PC-3 (cell line): ENCODE measurements at regions not wholly inside any gene's neighbourhood (a gene's known extent, or its start where the extent isn't known, plus 50 kb on each side); places are given as distances from the start of the nearest gene placed in this dataset.

Experiments used
- ATAC-seq: fragments of 200-7000 bp; cut with Tn5 transposase; 2 replicates; pipeline ENCODE4 v1.9.1; 2020; ENCODE audit warnings: mild to moderate bottlenecking, moderate library complexity
- BruUV-seq: library from RNA; stranded (reverse); fragments of 400-500 nt; replicated peaks from 2 replicates; lab custom pipeline; 2021; lab: Mats Ljungman, UMichigan
- CTCF ChIA-PET: fragments of 300-600 bp; sonication (Branson Sonifier 250); formaldehyde crosslinking; loops from one replicate; lab custom pipeline; 2022; ENCODE audit warnings: antibody characterized with exemption; lab: Charles Lee
- POLR2A ChIA-PET: fragments of 300-600 bp; sonication (Branson Sonifier 250); formaldehyde crosslinking; loops from one replicate; lab custom pipeline; 2022; ENCODE audit warnings: antibody characterized with exemption; ENCODE audit not compliant: unreplicated experiment; lab: Charles Lee
- DNase-seq: peaks from one replicate; pipeline ENCODE4 v3.0.0-alpha.2; 2015
- H2AFZ ChIP-seq: fragments of 300-600 bp; sonication (generic); 2 replicates; pipeline ENCODE4 v1.6.0; 2016; ENCODE audit warnings: antibody characterized with exemption, low read length
- H3F3A ChIP-seq: fragments of 300-600 bp; sonication (generic); one replicate; pipeline ENCODE4 v1.6.0; 2017; ENCODE audit warnings: antibody characterized with exemption, low read length, control low read depth, mild to moderate bottlenecking; ENCODE audit not compliant: unreplicated experiment
- H3K27ac ChIP-seq: fragments of 300-600 bp; sonication (generic); 2 replicates; pipeline ENCODE4 v1.5.1; 2016; ENCODE audit warnings: mild to moderate bottlenecking, low read length
- H3K27me3 ChIP-seq: fragments of 300-600 bp; sonication (generic); 2 replicates; pipeline ENCODE4 v1.6.1; 2016; ENCODE audit warnings: low read length, mixed read lengths
- H3K36me3 ChIP-seq: fragments of 300-600 bp; sonication (generic); 2 replicates; pipeline ENCODE4 v1.6.1; 2016; ENCODE audit warnings: low read depth, mixed run types, low read length, mixed read lengths
- H3K4me1 ChIP-seq: fragments of 300-600 bp; sonication (generic); 2 replicates; pipeline ENCODE4 v1.5.1; 2016; ENCODE audit warnings: low read length; ENCODE audit not compliant: insufficient read depth
- H3K4me2 ChIP-seq: fragments of 300-600 bp; sonication (generic); 2 replicates; pipeline ENCODE4 v1.6.0; 2016; ENCODE audit warnings: low read length
- H3K4me3 ChIP-seq: fragments of 300-600 bp; sonication (generic); 2 replicates; pipeline ENCODE4 v1.5.1; 2016; ENCODE audit warnings: mild to moderate bottlenecking, low read length, mixed read lengths
- H3K79me2 ChIP-seq: fragments of 300-600 bp; sonication (generic); 2 replicates; pipeline ENCODE4 v1.6.1; 2017; ENCODE audit warnings: low read length, mixed read lengths
- H3K9ac ChIP-seq: fragments of 300-600 bp; sonication (generic); 2 replicates; pipeline ENCODE4 v1.6.0; 2016; ENCODE audit warnings: mild to moderate bottlenecking, low read length
- H3K9me2 ChIP-seq: fragments of 300-600 bp; sonication (generic); replicated peaks from 2 replicates; pipeline ENCODE4 v1.6.1; 2016; ENCODE audit warnings: mixed run types, low read length, mixed read lengths
- H3K9me3 ChIP-seq: fragments of 300-600 bp; sonication (generic); 2 replicates; pipeline ENCODE4 v1.6.1; 2016; ENCODE audit warnings: low read length, mixed read lengths
- H4K20me1 ChIP-seq: fragments of 300-600 bp; sonication (generic); 2 replicates; pipeline ENCODE4 v1.6.1; 2016; ENCODE audit warnings: low read length, mixed read lengths
- CTCF ChIP-seq: fragments of 300-600 bp; sonication (generic); conservative IDR thresholded peaks from 2 replicates; pipeline ENCODE4 v1.5.1; 2017; ENCODE audit warnings: antibody characterized with exemption, low read depth, mild to moderate bottlenecking, low read length
- EZH2 ChIP-seq: fragments of 300-600 bp; sonication (generic); IDR thresholded peaks from one replicate; pipeline ENCODE4 v1.6.1; 2017; ENCODE audit warnings: antibody characterized with exemption, mild to moderate bottlenecking, low read length; ENCODE audit not compliant: unreplicated experiment
- EZH2phosphoT487 ChIP-seq: fragments of 300-600 bp; sonication (generic); IDR thresholded peaks from 2 replicates; pipeline ENCODE4 v1.6.1; 2018; ENCODE audit warnings: mild to moderate bottlenecking, antibody characterized with exemption, low read length, borderline replicate concordance
- intact Hi-C: fragments of 100-400 bp; cut with micrococcal nuclease; formaldehyde crosslinking; loops from 2 replicates; pipeline ENCODE4 v1.9.0; 2023

DNA sequence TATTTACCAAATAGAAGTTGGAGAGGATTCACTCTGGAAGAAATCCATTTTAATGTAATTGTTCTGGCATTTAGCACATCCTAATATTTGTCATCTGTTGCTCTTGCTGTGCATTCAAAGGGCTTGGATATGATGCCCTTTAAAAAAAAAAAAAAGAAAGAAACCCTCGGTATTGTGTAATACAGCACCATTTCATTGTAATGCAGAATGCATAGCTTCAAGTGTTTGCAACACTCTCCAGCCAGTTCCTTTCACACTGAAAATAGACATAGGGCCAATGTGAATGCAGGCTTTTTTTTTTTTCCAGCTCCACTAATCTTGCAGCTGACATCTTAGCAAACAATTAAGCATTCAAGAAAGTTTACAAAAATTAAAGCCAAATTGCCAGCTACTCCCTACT, 197.4 kb upstream of the POU3F2 start:
- BruUV-seq = no TSS peak
- H2AFZ ChIP-seq = no peak overlapping the region
- no peaks in the 10 kb centered on the region for H3K36me3 ChIP-seq
- no peaks in the 10 kb centered on the region for H3F3A ChIP-seq
- no peaks in the 10 kb centered on the region for H4K20me1 ChIP-seq
- POLR2A ChIA-PET = no interaction called here
- no peak for TF ChIP-seq EZH2phosphoT487
- no peak overlapping the region for H3K27ac ChIP-seq
- H3K9me2 ChIP-seq = no peaks in the 10 kb centered on the region
- H3K4me3 ChIP-seq = no peak overlapping the region
- no peaks in the 10 kb centered on the region for H3K4me1 ChIP-seq
- ATAC-seq (no peak), DNase-seq (no peak)
- intact Hi-C loops = no loop called here
- no peak overlapping the region for H3K4me2 ChIP-seq
- peaks cover 13% of the 10 kb centered on the region; the same call in 1 of the 2 replicates for H3K27me3 ChIP-seq
- no peaks in the 10 kb centered on the region for H3K79me2 ChIP-seq
- no peaks in the 10 kb centered on the region for H3K9me3 ChIP-seq
- H3K9ac ChIP-seq = no peak overlapping the region
- CTCF ChIA-PET = no interaction called here

DNA sequence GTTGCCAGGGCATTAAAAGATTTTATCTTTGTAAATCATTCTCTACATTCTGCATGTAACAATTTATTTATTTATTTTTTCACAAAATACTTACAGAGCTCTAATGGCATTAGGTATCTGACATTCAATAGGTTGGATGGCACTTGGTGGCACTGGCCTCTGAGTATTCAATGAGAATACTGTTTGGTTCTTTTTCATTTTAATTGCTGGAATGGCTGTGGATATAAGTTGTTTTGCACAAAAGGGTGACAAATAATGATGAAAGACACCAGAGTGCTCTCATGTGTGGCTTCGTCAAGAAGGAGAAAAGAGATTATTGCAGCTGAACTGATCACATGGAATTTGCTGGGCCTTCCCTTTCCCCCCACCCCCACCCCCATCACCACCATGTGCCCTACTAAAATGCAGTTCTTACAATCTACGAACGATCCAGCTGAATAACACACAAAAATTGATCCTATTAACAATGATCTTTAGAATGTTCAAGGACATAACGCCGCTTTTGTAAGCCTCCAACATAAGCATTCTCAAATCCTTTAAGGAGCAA, 195.2 kb upstream of the POU3F2 start:
- ATAC-seq (no peak), DNase-seq (no peak)
- Histone ChIP-seq H3K9ac (no peak overlapping the region), H3K79me2 (no peaks in the 10 kb centered on the region), H3K4me1 (no peaks in the 10 kb centered on the region), H4K20me1 (no peaks in the 10 kb centered on the region), H2AFZ (no peak overlapping the region), H3K9me2 (no peaks in the 10 kb centered on the region), H3K27me3 (peaks cover 15% of the 10 kb centered on the region; the same call in 1 of the 2 replicates), H3F3A (no peaks in the 10 kb centered on the region), H3K4me3 (no peak overlapping the region), H3K9me3 (no peaks in the 10 kb centered on the region), H3K4me2 (no peak overlapping the region), H3K27ac (no peak overlapping the region), H3K36me3 (no peaks in the 10 kb centered on the region)
- BruUV-seq = no TSS peak
- intact Hi-C loops = no loop called here
- TF ChIP-seq EZH2phosphoT487 (no peak), CTCF (no peak), EZH2 (no peak)
- CTCF ChIA-PET = no interaction called here
- POLR2A ChIA-PET = no interaction called here

DNA sequence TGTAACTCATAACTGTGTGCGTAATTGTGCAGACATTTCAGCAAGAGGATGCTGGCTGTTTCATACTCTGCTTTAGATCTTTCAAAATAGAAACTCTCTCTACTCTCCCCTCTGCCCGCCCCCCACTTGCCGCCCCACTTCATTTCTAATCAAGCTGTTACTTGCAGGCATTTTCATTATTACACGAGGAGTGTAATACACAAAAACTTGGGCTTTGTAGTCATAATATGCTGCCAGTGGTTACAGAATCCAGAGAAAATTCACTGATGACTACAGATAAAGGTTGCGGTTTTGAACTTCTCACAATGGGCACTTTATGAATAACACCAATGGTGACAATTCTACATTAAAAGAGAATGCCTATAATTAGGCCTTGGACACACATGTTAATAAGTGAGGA, 194.0 kb upstream of the POU3F2 start:
- CTCF ChIA-PET = no interaction called here
- no TSS peak for BruUV-seq
- no peak for TF ChIP-seq CTCF
- no peak for TF ChIP-seq EZH2phosphoT487
- TF ChIP-seq EZH2 = no peak

More for the DNA sequence above, 194.0 kb upstream of the POU3F2 start:
- no peak overlapping the region for H2AFZ ChIP-seq
- intact Hi-C loops = no loop called here
- POLR2A ChIA-PET = no interaction called here
- H3K36me3 ChIP-seq = no peaks in the 10 kb centered on the region
- H4K20me1 ChIP-seq = no peaks in the 10 kb centered on the region
- no peaks in the 10 kb centered on the region for H3K79me2 ChIP-seq
- H3K9ac ChIP-seq = no peak overlapping the region
- no peak overlapping the region for H3K27ac ChIP-seq
- H3K4me1 ChIP-seq = no peaks in the 10 kb centered on the region
- H3F3A ChIP-seq = no peaks in the 10 kb centered on the region
- ATAC-seq (no peak), DNase-seq (no peak)
- no peak overlapping the region for H3K4me2 ChIP-seq
- no peaks in the 10 kb centered on the region for H3K9me3 ChIP-seq
- peaks cover 19% of the 10 kb centered on the region; the same call in 1 of the 2 replicates for H3K27me3 ChIP-seq
- no peaks in the 10 kb centered on the region for H3K9me2 ChIP-seq
- H3K4me3 ChIP-seq = no peak overlapping the region
